NCI-H1694 (cell line): ENCODE measurements at regions not wholly inside any gene's neighbourhood (a gene's known extent, or its start where the extent isn't known, plus 50 kb on each side); places are given as distances from the start of the nearest gene placed in this dataset.

ENCODE experiments used
- DNase-seq: peaks from one replicate; lab custom pipeline; 2025; lab: John Stamatoyannopoulos, UW

DNA sequence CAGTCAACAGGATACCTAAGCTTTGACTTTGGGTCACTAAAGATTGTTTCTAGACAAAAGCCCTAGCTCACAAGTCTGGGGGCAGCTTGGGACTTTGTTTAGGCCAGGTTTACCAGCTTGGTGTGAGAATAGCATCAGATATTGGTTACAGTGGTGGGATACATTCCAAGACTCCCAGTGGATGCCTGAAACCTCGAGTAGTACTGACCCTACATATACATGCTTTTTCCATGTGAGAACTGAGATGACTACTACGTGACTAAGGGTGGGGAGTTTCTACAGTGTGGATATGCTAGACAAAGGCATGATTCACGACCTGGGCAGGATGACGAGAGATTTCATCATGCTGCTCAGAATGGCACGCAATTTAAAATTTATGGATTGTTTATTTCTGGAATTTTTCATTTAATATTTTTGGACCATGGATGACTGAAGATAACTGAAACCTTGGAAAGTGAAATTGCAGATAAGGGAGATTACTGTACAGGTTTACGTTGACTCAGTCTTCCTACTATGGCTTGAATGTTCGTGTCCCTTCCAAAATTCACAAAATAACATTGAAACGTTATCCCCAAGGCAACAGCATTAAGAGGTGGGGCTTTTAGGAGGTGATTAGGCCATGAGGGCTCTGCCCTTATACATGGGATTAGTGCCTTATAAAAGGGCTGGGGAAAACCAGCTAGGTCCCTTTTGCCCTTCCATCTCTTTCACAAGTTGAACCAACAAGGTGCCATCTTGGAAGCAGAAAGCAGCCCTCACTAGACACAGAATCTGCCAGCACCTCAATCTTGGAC is 50.2 kb upstream of the CTAGE1 start:
- no peak for DNase-seq

DNA sequence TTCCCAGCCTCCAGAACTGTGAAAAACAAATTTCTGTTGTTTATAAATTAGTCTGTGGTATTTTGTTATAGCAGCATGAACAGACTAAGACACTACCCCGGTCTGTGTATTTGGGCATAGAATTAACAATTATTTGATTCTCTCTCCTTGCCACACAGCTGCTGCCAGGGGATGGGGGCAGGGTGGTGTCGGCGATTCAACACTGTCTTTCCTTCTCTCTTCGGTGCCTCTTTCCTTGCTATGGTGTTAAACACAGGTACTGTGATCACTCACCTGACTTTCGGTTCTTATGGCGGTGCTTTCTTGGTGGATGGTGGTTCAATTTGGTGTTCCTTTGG is 50.8 kb upstream of the CTAGE1 start:
- DNase-seq: no peak

DNA sequence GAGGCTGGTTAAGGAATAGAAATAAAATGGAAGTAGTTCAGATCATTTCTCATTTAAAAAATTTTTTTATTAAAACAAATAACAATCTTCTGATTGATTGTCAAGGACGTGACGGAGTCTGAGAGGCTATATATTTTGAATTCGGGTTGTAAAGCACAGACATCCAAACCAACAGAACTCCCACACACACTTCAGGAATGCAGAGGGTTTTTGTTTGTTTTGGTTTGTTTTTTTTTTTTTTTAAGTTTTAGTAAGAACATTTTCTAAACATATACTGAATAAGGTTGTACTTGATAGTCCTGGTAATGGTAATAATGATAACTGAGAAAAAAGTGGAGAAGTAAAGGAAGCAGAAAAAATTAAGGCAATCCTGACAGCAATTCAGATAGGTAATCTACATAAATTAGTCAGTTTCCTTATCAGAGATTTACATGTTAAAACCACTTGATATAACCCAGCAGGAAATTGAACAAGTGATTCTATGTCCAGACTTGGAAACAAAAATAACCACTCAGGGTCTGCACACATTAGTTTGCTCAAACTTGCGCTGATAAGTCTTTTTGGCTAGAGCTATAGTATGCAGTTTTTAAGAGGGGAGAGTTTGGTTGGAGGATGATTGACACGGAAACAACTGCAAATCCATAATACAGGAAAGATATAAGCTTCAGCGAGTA is 51.5 kb upstream of the CTAGE1 start:
- no peak for DNase-seq

DNA sequence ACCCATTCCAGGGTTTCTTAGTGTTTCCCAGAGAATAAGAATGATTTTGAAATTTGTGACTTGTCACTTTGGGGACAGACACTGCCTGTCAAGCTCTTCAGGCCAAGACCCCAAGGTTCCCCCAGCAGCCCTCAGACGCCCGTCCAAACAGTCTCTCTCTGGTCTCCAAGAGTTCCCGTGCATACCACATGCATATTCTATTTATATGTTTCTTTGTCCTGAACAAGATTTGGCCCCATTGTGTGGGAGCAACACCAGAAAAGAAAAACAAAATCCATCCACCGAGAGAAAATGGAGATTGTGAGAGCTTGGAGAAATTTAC is 52.2 kb upstream of the CTAGE1 start:
- DNase-seq: no peak

DNA sequence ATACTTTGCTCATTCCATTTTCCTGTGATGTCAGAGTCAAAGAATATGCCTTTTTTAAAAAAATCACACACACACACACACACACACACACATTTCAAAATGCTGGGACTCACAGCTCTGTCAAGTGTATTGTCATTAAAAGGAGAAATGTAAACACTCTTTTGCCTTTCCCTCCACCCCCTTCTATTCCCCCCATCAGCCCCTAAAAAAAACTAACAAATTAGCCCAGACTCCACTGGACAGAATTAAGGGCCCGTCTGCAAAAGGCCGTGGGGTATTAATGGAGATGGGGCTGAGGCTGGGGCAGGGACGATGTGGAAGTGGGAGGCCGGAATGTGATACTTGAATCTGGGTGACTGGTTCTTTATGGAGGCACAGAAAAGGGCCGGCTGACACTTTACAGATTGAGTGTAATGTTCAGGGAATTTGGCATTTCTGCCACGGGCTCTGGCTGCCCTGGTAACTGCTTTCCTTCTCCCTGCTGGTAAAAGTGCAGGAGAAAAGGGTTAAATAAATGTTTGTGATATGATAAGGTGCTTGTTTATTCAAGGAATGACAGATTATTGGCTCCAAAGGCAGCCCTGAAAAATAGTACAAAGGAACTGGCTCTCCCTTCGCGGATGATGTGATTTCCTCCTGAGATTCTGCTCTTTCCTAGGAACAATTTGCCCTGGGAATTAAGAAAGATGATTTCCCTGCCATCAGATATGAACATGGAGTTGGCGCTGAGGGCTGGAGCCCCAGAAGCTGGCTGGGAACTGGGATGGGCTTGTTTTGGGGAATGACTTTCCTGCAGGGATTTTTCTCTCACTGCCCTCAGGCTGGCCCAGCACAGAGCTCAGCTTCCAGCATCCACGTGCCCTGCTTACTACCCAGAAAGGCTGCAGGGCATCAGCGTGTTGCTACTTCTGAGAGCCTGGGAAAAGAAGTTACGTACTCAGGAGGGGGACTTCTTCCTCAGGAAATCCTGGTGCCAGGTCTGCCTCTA is 52.8 kb upstream of the CTAGE1 start:
- no peak for DNase-seq

DNA sequence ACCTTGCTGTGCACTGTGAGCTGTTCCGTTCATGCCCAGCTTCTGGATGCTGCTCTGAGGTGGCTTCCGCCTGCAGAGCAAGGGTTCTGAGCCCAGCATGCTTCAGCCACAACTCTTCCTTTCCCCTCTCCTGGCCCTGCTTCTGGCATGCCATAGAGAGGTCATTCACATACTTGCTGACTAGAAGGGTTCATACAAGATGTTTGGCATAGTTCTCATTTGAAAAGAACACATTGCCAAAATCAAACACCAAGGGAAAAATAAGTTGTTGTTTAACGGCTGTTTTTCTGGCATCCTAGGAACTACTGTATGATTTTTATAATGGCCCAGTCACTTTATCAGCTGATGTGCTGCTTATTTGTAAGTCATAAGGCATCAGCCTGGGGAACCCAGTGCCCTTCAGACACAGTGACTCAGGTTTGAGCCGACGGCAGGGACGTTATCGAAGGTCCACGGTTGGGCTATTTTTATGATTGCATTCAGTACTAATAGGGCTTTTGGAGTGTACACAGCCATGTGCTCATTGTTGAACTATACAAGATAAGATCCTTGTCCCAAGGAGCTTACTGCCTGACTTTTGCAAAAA is 53.9 kb upstream of the CTAGE1 start:
- no peak for DNase-seq

DNA sequence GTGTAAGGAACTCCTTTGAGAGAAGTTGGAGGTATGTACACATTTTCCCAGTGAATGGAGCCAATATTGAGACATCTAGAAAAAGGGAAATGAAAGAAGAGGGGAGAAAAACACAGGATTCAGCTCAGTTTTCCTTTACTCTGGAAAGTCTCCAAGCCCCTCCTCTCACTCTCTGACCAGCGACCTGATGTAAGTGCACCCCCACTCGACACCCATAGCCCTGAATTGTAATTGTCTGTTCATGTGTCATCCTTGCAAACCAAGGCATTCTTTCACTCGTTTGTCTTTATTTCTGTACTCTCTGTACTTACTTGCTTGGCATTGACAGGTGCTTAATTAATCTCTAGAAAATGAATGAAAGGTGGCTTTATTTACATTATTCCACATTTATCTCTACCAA is 55.7 kb upstream of the CTAGE1 start:
- no peak for DNase-seq

DNA sequence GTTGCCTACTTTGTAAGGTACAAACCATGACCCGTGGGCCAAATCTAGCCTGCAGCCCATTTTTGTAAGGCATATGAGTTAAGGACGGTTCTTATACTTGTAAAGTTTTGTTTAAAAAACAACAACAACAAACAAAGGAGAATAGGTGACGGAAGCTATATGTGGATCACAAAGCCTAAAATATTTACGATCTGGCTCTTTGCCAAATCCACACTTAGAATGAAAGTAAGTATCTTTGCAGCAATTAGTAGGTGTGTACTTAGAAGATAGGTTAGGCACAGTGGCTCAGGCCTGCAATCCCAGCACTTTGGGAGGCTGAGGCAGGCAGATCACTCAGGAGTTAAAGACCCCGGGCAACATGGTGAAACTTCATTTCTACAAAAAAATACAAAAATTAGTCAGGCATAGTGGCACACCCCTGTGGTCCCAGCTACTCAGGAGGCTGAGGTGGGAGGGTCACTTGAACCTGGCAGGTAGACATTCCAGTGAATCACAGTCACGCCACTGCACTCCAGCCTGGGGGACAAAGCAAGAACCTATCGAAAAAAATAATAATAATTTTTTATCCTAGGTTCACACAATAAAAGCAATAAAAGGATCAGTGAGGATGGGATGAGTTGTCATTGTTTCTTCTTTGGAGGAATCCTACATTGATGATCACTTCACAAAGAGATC is 57.8 kb upstream of the CTAGE1 start:
- no peak for DNase-seq

DNA sequence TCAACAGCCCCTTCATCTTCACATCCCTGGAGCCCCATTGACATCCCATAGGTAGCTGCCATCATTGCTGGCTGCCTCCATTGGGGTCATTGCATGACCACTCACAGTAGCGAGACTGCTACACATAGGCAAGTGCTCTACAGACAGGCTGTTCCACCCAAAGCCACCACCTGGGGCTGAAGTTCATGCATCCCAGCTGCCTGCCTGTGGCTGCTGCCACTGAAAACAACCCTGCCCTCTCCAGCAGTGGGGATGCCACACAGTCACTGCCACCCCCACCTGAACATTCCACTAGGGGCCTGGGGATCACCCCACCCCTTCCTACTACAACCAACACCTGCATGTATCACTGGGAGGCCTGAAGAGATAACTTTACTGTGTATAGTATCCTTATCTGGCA is 59.5 kb upstream of the CTAGE1 start:
- DNase-seq: no peak

DNA sequence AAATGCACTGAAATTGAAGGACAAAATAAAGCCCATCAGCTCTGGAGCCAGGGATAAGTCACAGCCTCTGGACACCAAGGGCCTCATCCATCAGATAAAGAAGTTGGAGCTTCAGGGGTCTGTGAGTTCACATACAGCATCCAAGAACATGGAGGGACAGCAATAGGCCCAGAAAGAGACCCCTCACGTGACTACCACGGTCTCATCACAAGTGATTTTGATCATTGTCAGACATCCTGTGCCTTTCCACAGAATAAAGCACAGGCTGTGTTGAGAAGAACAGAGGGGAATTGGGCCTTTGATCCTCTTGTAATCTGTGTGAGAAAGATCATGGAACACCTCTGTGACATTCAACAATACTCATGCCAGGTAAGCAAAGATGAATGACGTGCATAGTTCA is 65.2 kb upstream of the CTAGE1 start:
- no peak for DNase-seq

DNA sequence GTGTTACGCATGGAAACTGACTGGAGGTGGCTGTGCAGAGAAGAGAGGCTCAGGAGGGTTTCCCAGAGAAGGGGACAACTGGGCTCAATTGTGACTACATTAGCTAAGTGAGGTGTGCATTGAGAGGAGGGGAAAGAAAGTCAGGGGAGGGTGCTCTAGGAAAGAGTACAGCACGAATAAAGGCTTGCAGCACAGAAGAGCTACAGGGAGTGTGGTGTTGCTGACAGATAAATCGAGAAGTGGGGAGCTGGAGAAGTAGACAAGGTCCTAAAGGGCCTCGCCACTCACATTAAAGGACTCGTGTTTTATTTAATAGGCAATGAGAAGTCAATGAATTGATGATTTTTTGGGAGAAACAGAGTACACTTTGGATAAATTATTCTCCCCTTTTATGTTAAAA is 65.7 kb upstream of the CTAGE1 start:
- no peak for DNase-seq

DNA sequence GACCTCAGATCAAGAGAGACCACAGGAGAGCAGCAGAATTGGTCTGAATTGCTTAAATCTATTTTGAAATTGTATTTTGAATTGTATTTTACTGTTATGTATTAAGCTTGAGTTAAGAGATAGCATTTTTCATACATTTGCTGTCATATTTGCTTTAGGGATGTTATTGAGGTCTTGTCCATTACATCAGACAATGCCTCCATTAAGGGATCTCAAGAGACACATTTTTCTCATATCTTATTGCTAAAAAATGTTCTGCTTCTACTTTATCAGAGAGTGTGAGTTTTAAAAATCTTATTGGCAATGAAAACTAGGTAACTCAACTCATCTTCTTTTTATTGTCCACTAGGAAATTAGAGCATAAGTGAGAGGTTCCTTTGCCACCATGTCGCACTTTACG is 66.8 kb upstream of the CTAGE1 start:
- DNase-seq: no peak

DNA sequence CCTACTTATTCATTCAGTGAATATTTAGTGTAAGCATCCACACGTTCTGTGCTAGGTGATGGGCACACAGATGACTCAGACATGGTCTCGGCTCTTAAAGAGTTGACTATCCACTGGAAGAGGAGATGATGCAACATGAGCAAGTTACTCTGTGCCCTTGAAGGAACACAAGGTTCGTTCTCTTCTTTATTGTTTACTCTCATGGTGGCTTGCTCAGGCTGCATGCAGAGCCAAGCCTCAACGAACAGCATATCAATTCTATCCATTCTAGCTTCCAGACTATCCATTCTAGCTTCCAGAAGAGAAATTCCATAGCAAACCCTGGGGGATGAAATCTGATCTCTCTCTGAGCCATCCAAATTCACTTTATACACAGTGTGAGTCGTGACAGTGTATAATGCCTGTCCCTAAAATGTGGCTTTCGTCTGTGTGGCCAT is 68.1 kb upstream of the CTAGE1 start:
- no peak for DNase-seq

DNA sequence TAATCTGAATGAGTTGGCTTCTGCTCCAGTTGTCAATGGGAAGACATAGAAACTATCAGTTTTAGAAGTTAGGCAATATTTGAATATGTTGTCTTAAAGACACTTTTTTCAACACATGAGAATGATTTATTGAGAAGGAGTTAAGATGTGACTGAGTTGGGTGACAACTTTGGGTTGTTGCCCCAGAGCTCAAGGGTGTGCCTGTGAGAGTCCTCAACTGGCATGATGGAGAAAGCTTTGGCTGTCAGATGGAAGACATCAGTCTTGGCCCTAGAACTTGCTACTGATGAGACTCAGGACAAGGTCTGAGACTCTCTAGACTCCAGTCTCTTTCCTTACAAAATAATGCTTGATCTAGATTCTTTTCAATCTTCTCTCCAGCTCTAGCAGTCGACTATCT is 69.0 kb upstream of the CTAGE1 start:
- DNase-seq: no peak

DNA sequence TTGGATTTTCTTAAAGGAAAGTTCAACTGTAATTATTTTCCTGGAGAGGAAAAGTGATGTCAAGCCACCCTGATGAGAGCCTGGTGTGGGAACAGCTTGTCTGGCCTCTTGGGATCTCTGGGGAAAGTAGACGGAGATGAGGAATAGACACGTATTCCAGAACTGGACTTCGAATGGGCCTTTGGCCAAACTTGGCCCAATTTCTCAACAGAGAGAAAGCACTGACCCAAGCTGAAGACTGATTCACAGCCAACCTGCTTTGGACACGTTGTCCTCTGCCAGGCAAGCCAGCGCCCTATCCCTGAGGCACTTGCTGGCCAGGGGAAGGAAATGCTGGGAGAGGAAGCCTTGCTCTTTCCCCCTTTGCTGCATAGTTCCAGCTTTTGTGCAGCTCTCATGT is 70.8 kb upstream of the CTAGE1 start:
- no peak for DNase-seq

DNA sequence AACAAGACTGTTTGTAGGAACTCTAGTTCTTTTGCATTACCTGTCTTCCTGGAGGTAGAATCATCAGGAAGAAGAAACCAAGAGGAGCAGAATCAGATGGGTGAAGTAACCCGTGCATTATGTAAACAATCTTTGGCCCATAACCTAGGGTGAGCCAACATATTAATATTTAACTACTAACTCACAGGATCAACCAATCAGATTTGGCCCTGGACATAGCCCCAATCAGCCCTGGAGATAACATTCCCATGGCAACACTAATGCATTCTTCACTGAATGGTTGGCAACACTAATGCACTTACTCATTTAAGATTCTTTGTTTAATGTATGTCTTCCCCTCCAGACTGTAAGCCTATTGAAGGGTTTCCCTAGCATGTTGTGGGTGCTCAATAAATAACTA is 72.0 kb upstream of the CTAGE1 start:
- no peak for DNase-seq

DNA sequence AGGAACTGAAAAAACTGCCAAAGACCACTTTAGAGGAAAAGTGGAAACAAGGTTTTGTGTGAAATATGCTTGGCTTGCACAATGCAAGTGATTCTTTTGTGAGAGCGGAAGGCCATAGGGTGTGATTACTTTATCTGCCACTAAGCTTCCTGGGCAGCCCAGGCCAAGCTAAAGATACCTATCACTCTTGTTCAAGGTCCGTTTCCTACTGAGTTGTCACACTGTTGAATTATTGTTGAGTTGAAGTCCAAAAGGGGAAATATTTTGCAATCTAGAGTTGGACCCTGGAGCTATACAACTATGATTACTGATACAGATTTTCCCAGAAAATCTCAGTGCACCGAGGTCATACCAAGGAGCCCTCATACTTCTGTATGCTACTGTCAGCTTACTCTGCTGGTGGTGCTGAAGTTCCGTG is 72.7 kb upstream of the CTAGE1 start:
- no peak for DNase-seq

DNA sequence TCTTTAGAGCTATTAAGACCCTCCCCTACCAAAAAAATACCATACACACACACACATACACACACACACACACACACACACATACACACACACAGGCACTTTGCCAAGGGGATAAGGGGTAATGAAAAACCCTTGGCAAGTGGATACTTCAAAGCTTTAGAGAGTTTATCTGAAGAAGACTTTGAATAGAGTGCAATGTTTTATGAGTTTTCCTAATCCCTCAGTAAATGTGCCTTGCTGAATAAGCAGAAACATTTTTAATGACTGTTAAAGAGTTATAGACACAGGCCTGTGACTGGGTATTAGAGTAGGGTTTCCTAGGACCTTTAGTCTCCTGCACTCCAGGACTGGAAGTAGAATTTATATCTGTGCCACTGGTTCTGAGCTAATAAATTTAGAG is 75.5 kb upstream of the CTAGE1 start:
- DNase-seq: no peak

DNA sequence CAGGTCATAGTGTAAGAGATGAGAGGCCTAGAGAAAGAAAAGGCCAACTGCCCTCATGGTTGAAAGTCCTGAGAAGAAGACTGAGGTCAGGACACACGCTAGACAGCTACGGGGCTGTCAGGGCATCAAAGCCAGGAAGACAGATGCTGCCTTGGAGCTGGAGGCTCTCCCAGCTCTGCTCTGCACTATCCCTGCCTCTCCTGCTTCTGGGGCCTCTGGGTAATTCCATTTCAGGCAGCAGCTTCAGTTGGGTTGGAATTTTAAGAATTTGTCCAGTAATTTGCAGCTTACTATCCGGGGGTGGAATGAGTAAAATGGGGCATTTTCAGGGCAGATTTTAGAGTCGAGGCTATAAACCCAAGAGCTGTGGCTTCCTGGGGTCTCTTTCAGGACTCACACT is 76.2 kb upstream of the CTAGE1 start:
- DNase-seq: no peak

DNA sequence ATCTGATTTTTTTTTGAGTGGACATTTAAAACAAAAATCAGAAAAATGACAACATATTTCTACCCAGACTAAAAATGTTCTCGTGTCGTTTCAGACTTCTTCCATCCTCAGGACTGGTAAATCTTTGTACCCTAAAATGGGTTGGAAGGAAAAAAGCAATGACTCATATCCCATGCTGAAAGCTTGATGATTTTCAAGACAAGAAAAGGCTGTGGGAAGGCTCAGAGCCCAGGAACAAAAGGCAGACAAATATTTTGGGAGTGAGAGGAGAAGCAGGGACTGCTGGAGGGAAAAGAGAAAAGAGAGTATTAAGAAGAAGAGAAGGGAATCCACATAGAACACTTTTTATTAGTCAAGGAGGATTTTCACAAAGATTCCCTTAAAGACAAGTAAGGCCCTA is 77.1 kb upstream of the CTAGE1 start:
- DNase-seq: no peak

DNA sequence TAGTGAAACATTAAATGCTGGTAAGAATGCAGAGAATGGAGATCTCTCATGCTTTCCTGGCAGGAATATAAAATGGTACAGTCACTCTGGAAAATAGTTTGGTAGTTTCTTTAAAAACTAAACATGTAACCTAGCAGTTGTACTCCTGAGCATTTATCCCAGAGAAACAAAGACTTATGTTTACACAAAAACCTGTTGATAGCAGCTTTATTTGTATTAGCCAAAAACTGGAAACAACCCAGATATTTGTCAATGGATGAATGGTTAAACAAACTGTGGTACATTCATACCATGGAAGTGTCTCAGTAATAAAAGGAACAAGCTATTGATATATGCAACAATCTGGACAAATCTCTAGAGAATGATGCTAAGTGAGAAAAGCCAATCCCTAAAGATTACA is 81.7 kb upstream of the CTAGE1 start:
- DNase-seq: no peak

DNA sequence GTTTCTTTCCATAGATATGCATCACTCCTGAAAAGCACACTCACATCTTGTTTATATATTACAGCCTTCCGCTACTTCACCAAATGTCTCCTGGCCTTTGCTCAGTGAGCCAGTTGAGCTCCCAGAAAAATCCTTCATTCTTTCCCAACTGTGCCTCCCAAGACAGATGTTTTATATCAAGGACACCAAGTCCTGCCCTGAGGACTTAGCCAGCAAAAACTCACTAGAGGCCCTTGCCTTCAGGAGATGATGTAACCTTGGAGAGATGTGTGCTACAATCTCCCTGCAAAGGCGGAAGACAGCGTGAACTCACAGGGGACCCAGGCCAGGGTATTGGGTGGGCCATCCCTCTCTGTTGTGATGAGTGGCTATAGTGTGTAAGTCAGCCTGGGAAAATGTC is 86.1 kb upstream of the CTAGE1 start:
- no peak for DNase-seq
